ENCODE measurements at regions not wholly inside any gene's neighbourhood (a gene's known extent, or its start where the extent isn't known, plus 50 kb on each side); places are given as distances from the start of the nearest gene placed in this dataset.

DNA sequence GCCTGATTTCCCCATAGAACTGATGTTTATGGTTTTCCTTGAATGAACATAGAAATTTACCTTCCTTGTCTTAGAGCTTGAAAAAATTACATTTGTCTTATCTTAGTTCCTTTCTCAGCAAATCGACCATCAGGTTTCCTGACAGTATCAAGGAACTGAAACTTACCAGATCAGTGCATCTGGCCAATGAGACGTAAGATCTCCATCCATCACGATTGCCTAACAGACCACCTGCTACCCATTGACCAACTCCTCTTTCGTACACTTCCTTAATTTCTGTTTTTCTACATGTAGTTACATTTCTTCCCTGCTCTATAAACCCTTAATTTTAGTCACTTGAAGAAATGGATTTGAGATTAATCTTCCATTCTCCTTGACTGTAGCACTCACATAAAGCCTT is 57.4 kb upstream of the TMPRSS15 start:
- H4K91ac ChIP-seq (ENCODE audit: low read depth, low read length), result no peak overlapping the region
- H2BK5ac ChIP-seq (ENCODE audit: low read depth, low read length, poor library complexity), result no peak overlapping the region
- no peak overlapping the region for H4K8ac ChIP-seq (ENCODE audit: low read depth, low read length)
- no peaks in the 10 kb centered on the region for H3K79me2 ChIP-seq (ENCODE audit: control insufficient read depth, insufficient read depth, low read length, poor library complexity)
- no peak overlapping the region for H4K12ac ChIP-seq (ENCODE audit: low read depth, low read length)
- no peak overlapping the region for H3K18ac ChIP-seq (ENCODE audit: low read length)
- no peak overlapping the region for H3K27ac ChIP-seq (ENCODE audit: low read depth, low read length)
- no peaks in the 10 kb centered on the region for H3K4me1 ChIP-seq (ENCODE audit: control insufficient read depth in 1 of 2, insufficient read depth in 2 of 2, low read length in 2 of 2)
- H2BK120ac ChIP-seq (ENCODE audit: insufficient read depth, low read length, poor library complexity), result no peak overlapping the region
- no peak overlapping the region for H2AK5ac ChIP-seq (ENCODE audit: low read length)
- no peak overlapping the region for H3K4me2 ChIP-seq (ENCODE audit: low read length)
- no peak overlapping the region for H3K4ac ChIP-seq (ENCODE audit: low read depth, low read length)
- H3K79me1 ChIP-seq (ENCODE audit: low read length), result no peaks in the 10 kb centered on the region
- H3K23ac ChIP-seq (ENCODE audit: low read length), result no peak overlapping the region
- H3K36me3 ChIP-seq (ENCODE audit: control insufficient read depth in 1 of 2, insufficient read depth in 2 of 2, low read length in 2 of 2), result no peaks in the 10 kb centered on the region
- H3K4me3 ChIP-seq (ENCODE audit: low read depth, low read length), result no peak overlapping the region
- H3K9ac ChIP-seq (ENCODE audit: low read length), result no peak overlapping the region
- H3K9me3 ChIP-seq (ENCODE audit: insufficient read depth, low read depth, low read length), result no peaks in the 10 kb centered on the region
- H2AFZ ChIP-seq (ENCODE audit: insufficient read depth, low read length, poor library complexity), result no peak overlapping the region
- H2BK12ac ChIP-seq (ENCODE audit: low read length), result no peak overlapping the region
- no peak for DNase-seq
- WGBS (ENCODE audit: extremely low coverage, insufficient coverage, insufficient read length), result no CpG with 5 or more reads among the region's 4 CpGs
- no peak overlapping the region for H3K14ac ChIP-seq (ENCODE audit: low read length)
- no peaks in the 10 kb centered on the region for H3K27me3 ChIP-seq (ENCODE audit: insufficient read depth, low read length)

DNA sequence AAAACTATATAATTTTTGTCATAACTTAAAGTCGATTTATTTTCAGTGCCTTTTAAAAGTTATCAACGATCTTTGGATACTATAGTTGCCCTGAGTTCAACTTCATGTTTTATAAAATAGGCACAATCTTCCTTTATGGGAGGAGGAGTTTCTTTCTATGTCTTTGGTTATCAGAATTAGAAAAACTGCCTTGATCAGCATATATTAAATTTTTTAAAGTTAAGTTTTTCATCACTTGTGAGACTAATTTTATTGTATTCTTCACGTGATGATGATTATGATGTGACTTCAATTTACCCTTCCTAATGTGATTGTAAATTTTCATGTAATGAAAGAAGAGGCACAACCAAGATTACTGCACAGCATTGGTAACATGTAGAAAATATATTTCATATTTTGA is 58.2 kb upstream of the TMPRSS15 start:
- H3K18ac ChIP-seq (ENCODE audit: low read length), result no peak overlapping the region
- no peak overlapping the region for H3K14ac ChIP-seq (ENCODE audit: low read length)
- H4K8ac ChIP-seq (ENCODE audit: low read depth, low read length), result no peak overlapping the region
- H2AFZ ChIP-seq (ENCODE audit: insufficient read depth, low read length, poor library complexity), result no peak overlapping the region
- H4K91ac ChIP-seq (ENCODE audit: low read depth, low read length), result no peak overlapping the region
- H2BK120ac ChIP-seq (ENCODE audit: insufficient read depth, low read length, poor library complexity), result no peak overlapping the region
- H3K79me2 ChIP-seq (ENCODE audit: control insufficient read depth, insufficient read depth, low read length, poor library complexity), result no peaks in the 10 kb centered on the region
- H3K27me3 ChIP-seq (ENCODE audit: insufficient read depth, low read length), result no peaks in the 10 kb centered on the region
- no peak overlapping the region for H2BK5ac ChIP-seq (ENCODE audit: low read depth, low read length, poor library complexity)
- H3K9ac ChIP-seq (ENCODE audit: low read length), result no peak overlapping the region
- H3K4ac ChIP-seq (ENCODE audit: low read depth, low read length), result no peak overlapping the region
- no peak overlapping the region for H3K27ac ChIP-seq (ENCODE audit: low read depth, low read length)
- no peak overlapping the region for H3K4me3 ChIP-seq (ENCODE audit: low read depth, low read length)
- whole genome bisulfite sequencing (ENCODE audit: extremely low coverage, insufficient coverage, insufficient read length), result no CpG with 5 or more reads among the region's 3 CpGs
- H3K36me3 ChIP-seq (ENCODE audit: control insufficient read depth in 1 of 2, insufficient read depth in 2 of 2, low read length in 2 of 2), result no peaks in the 10 kb centered on the region
- no peaks in the 10 kb centered on the region for H3K79me1 ChIP-seq (ENCODE audit: low read length)
- DNase-seq, result no peak
- no peaks in the 10 kb centered on the region for H3K4me1 ChIP-seq (ENCODE audit: control insufficient read depth in 1 of 2, insufficient read depth in 2 of 2, low read length in 2 of 2)
- no peak overlapping the region for H2BK12ac ChIP-seq (ENCODE audit: low read length)
- no peak overlapping the region for H4K12ac ChIP-seq (ENCODE audit: low read depth, low read length)
- H3K23ac ChIP-seq (ENCODE audit: low read length), result no peak overlapping the region
- no peaks in the 10 kb centered on the region for H3K9me3 ChIP-seq (ENCODE audit: insufficient read depth, low read depth, low read length)
- no peak overlapping the region for H2AK5ac ChIP-seq (ENCODE audit: low read length)
- H3K4me2 ChIP-seq (ENCODE audit: low read length), result no peak overlapping the region

DNA sequence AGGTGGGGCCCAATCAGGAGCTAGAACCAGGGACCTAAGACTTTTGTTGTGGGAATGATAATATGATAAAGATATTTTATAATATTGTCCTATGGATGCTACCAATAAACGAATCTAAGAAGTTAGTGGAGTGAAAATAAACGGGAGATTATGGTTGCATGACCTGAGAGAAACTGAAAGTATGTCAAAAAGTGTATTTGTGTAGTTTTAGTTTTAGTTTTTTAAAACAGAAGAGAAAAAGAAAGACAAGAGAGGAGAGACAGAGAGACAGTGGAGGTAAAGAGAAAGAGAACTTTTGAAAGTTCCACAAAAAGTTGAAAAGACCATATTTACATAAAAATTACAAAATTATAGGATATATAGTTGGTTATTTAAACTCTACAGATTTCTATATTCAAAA is 64.1 kb upstream of the TMPRSS15 start:
- no peaks in the 10 kb centered on the region for H3K36me3 ChIP-seq (ENCODE audit: control insufficient read depth in 1 of 2, insufficient read depth in 2 of 2, low read length in 2 of 2)
- no peak overlapping the region for H3K14ac ChIP-seq (ENCODE audit: low read length)
- no peaks in the 10 kb centered on the region for H3K27me3 ChIP-seq (ENCODE audit: insufficient read depth, low read length)
- H3K9me3 ChIP-seq (ENCODE audit: insufficient read depth, low read depth, low read length), result no peaks in the 10 kb centered on the region
- no peak overlapping the region for H2BK5ac ChIP-seq (ENCODE audit: low read depth, low read length, poor library complexity)
- no peak overlapping the region for H3K4me2 ChIP-seq (ENCODE audit: low read length)
- no peak overlapping the region for H4K12ac ChIP-seq (ENCODE audit: low read depth, low read length)
- no peak overlapping the region for H3K4ac ChIP-seq (ENCODE audit: low read depth, low read length)
- H3K9ac ChIP-seq (ENCODE audit: low read length), result no peak overlapping the region
- no peak overlapping the region for H2AK5ac ChIP-seq (ENCODE audit: low read length)
- no peaks in the 10 kb centered on the region for H3K4me1 ChIP-seq (ENCODE audit: control insufficient read depth in 1 of 2, insufficient read depth in 2 of 2, low read length in 2 of 2)
- H3K27ac ChIP-seq (ENCODE audit: low read depth, low read length), result no peak overlapping the region
- H3K79me1 ChIP-seq (ENCODE audit: low read length), result no peaks in the 10 kb centered on the region
- DNase-seq, result no peak
- H2AFZ ChIP-seq (ENCODE audit: insufficient read depth, low read length, poor library complexity), result no peak overlapping the region
- H4K91ac ChIP-seq (ENCODE audit: low read depth, low read length), result no peak overlapping the region
- H3K18ac ChIP-seq (ENCODE audit: low read length), result no peak overlapping the region
- no peak overlapping the region for H3K4me3 ChIP-seq (ENCODE audit: low read depth, low read length)
- no CpG with 5 or more reads among the region's 2 CpGs for WGBS (ENCODE audit: extremely low coverage, insufficient coverage, insufficient read length)
- no peak overlapping the region for H3K23ac ChIP-seq (ENCODE audit: low read length)
- no peak overlapping the region for H4K8ac ChIP-seq (ENCODE audit: low read depth, low read length)
- H3K79me2 ChIP-seq (ENCODE audit: control insufficient read depth, insufficient read depth, low read length, poor library complexity), result no peaks in the 10 kb centered on the region
- H2BK120ac ChIP-seq (ENCODE audit: insufficient read depth, low read length, poor library complexity), result no peak overlapping the region
- no peak overlapping the region for H2BK12ac ChIP-seq (ENCODE audit: low read length)

DNA sequence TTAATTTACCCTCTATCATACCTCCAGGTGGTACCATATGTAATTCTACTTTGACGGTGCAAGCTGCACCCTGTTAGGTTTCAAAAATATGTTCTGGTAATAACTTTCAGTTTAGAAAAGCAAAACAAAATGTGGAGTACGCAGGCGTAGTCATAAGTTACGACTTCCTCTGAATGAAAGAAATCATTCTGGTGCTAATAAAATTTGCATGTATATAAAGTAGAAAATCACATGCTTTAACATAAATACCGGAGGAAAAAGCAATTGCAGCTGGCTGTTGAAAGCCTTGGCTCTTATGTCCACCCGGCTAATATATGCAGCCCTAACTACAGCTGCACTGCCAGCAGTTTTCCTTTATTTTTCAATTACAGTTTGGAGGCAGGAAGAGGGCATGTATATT is 65.2 kb upstream of the TMPRSS15 start:
- Histone ChIP-seq H2AK5ac (ENCODE audit: low read length) (no peak overlapping the region), H2BK120ac (ENCODE audit: insufficient read depth, low read length, poor library complexity) (no peak overlapping the region), H3K4me2 (ENCODE audit: low read length) (no peak overlapping the region), H3K79me1 (ENCODE audit: low read length) (no peaks in the 10 kb centered on the region), H3K79me2 (ENCODE audit: control insufficient read depth, insufficient read depth, low read length, poor library complexity) (no peaks in the 10 kb centered on the region), H4K12ac (ENCODE audit: low read depth, low read length) (no peak overlapping the region), H3K4me1 (ENCODE audit: control insufficient read depth in 1 of 2, insufficient read depth in 2 of 2, low read length in 2 of 2) (no peaks in the 10 kb centered on the region), H3K4me3 (ENCODE audit: low read depth, low read length) (no peak overlapping the region), H3K23ac (ENCODE audit: low read length) (no peak overlapping the region), H3K36me3 (ENCODE audit: control insufficient read depth in 1 of 2, insufficient read depth in 2 of 2, low read length in 2 of 2) (no peaks in the 10 kb centered on the region), H3K18ac (ENCODE audit: low read length) (no peak overlapping the region), H4K91ac (ENCODE audit: low read depth, low read length) (no peak overlapping the region), H3K9me3 (ENCODE audit: insufficient read depth, low read depth, low read length) (no peaks in the 10 kb centered on the region), H2AFZ (ENCODE audit: insufficient read depth, low read length, poor library complexity) (no peak overlapping the region), H2BK5ac (ENCODE audit: low read depth, low read length, poor library complexity) (no peak overlapping the region), H3K27ac (ENCODE audit: low read depth, low read length) (no peak overlapping the region), H3K14ac (ENCODE audit: low read length) (no peak overlapping the region), H3K9ac (ENCODE audit: low read length) (no peak overlapping the region), H3K27me3 (ENCODE audit: insufficient read depth, low read length) (no peaks in the 10 kb centered on the region), H4K8ac (ENCODE audit: low read depth, low read length) (no peak overlapping the region), H2BK12ac (ENCODE audit: low read length) (no peak overlapping the region), H3K4ac (ENCODE audit: low read depth, low read length) (no peak overlapping the region)
- no peak for DNase-seq
- no CpG with 5 or more reads among the region's 6 CpGs for WGBS (ENCODE audit: extremely low coverage, insufficient coverage, insufficient read length)
